Fibroblast of lung (primary cell): ENCODE measurements at regions not wholly inside any gene's neighbourhood (a gene's known extent, or its start where the extent isn't known, plus 50 kb on each side); places are given as distances from the start of the nearest gene placed in this dataset.
A peak's percentile ranks its signal among the peaks of the same experiment; 100 is the strongest.

Experiments
- DNase-seq, 2 donors: peaks; one replicate each; pipeline versions ENCODE4 v3.0.0 to v3.0.0-alpha.2; 2010; ENCODE audit warnings: low read depth in 2 of 2
- H2AFZ ChIP-seq: 2 replicates; pipeline ENCODE4 v1.5.1; 2012; ENCODE audit warnings: low read length, control low read depth, inconsistent platforms
- H3K27ac ChIP-seq: 2 replicates; pipeline ENCODE4 v1.5.1; 2011; ENCODE audit warnings: low read length, control low read depth; ENCODE audit not compliant: insufficient read depth
- H3K27me3 ChIP-seq: 2 replicates; pipeline ENCODE4 v1.5.1; 2011; ENCODE audit warnings: mild to moderate bottlenecking, low read length; ENCODE audit not compliant: control insufficient read depth, insufficient read depth
- H3K36me3 ChIP-seq: 2 replicates; pipeline ENCODE4 v1.5.1; 2011; ENCODE audit warnings: low read length; ENCODE audit not compliant: control insufficient read depth, insufficient read depth
- H3K4me1 ChIP-seq: 2 replicates; pipeline ENCODE4 v1.5.1; 2011; ENCODE audit warnings: low read length; ENCODE audit not compliant: control insufficient read depth, insufficient read depth; ENCODE audit errors: extremely low read depth
- H3K4me2 ChIP-seq: 2 replicates; pipeline ENCODE4 v1.5.1; 2011; ENCODE audit warnings: low read length, control low read depth; ENCODE audit not compliant: insufficient read depth; ENCODE audit errors: extremely low read depth
- H3K4me3 ChIP-seq, 4 experiments: fragments of 200-600 bp in 1 of 4; sonication (generic) in 1 of 4; replicated peaks in 1 of 4; 2 replicates each; pipeline ENCODE4 v1.5.1; 2011 to 2016; ENCODE audit warnings: low read length in 4 of 4, low read depth in 3 of 4, mild to moderate bottlenecking in 3 of 4, control low read depth in 2 of 4, inconsistent platforms in 1 of 4, mixed read lengths in 1 of 4; ENCODE audit not compliant: insufficient read depth in 1 of 4; ENCODE audit errors: control extremely low read depth in 1 of 4
- H3K79me2 ChIP-seq: 2 replicates; pipeline ENCODE4 v1.5.1; 2012; ENCODE audit warnings: mild to moderate bottlenecking, low read length, inconsistent platforms; ENCODE audit not compliant: control insufficient read depth, insufficient read depth
- H3K9ac ChIP-seq: 2 replicates; pipeline ENCODE4 v1.5.1; 2011; ENCODE audit warnings: mild to moderate bottlenecking, low read length, control low read depth; ENCODE audit not compliant: insufficient read depth
- H3K9me3 ChIP-seq: 2 replicates; pipeline ENCODE4 v1.5.1; 2012; ENCODE audit warnings: low read depth, low read length; ENCODE audit not compliant: control insufficient read depth, insufficient read depth
- H4K20me1 ChIP-seq: 2 replicates; pipeline ENCODE4 v1.5.1; 2011; ENCODE audit warnings: low read length; ENCODE audit not compliant: control insufficient read depth, insufficient read depth; ENCODE audit errors: extremely low read depth
- EZH2 ChIP-seq: IDR thresholded peaks from 2 replicates; pipeline ENCODE4 v1.5.1; 2012; ENCODE audit warnings: low read length, control low read depth, mild to moderate bottlenecking; ENCODE audit errors: missing control alignments
- TF ChIP-seq, protein P1 (sequence below), 2 donors: IDR thresholded peaks in 1 of 2; conservative IDR thresholded peaks in 1 of 2; 1 replicate in 1 of 2; 2 replicates in 1 of 2; pipeline ENCODE4 v1.5.1; 2011 to 2012; ENCODE audit warnings: low read length in 2 of 2, control low read depth in 1 of 2, inconsistent platforms in 1 of 2, low read depth in 1 of 2, mild to moderate bottlenecking in 1 of 2

GRCh38 chrX:45749375-45749774, 548.7 kb upstream of the DIPK2B start:
- H3K27ac ChIP-seq = peak overlapping the region; percentile 30
- H3K27me3 ChIP-seq = no peaks in the 10 kb centered on the region
- H3K36me3 ChIP-seq = peaks cover 14% of the 10 kb centered on the region
- peak overlapping the region; percentile 8 for H3K4me2 ChIP-seq
- H3K79me2 ChIP-seq = peaks cover 77% of the 10 kb centered on the region
- H4K20me1 ChIP-seq = no peaks in the 10 kb centered on the region
- TF ChIP-seq, protein P1, sequence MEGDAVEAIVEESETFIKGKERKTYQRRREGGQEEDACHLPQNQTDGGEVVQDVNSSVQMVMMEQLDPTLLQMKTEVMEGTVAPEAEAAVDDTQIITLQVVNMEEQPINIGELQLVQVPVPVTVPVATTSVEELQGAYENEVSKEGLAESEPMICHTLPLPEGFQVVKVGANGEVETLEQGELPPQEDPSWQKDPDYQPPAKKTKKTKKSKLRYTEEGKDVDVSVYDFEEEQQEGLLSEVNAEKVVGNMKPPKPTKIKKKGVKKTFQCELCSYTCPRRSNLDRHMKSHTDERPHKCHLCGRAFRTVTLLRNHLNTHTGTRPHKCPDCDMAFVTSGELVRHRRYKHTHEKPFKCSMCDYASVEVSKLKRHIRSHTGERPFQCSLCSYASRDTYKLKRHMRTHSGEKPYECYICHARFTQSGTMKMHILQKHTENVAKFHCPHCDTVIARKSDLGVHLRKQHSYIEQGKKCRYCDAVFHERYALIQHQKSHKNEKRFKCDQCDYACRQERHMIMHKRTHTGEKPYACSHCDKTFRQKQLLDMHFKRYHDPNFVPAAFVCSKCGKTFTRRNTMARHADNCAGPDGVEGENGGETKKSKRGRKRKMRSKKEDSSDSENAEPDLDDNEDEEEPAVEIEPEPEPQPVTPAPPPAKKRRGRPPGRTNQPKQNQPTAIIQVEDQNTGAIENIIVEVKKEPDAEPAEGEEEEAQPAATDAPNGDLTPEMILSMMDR (conservative IDR thresholded peaks at IDR 0.05 in 1 of 2, IDR thresholded peaks at IDR 0.05 in 1 of 2; ENCODE audit: low read depth in 1 of 2, low read length in 2 of 2) = peak; percentile 21 to 48
- no peak for TF ChIP-seq EZH2
- no peak overlapping the region for H2AFZ ChIP-seq
- peaks cover 17% of the 10 kb centered on the region for H3K4me1 ChIP-seq
- H3K9ac ChIP-seq = no peak overlapping the region
- peak in 1 of 2 donors; percentile 50 for DNase-seq
- no peaks in the 10 kb centered on the region for H3K9me3 ChIP-seq
- H3K4me3 ChIP-seq = no peak overlapping the region

GRCh38 chrX:45748369-45748774, 547.7 kb upstream of the DIPK2B start:
- Histone ChIP-seq H3K36me3 (peaks cover 14% of the 10 kb centered on the region), H3K27ac (no peak overlapping the region), H3K79me2 (peaks cover 67% of the 10 kb centered on the region), H4K20me1 (no peaks in the 10 kb centered on the region), H3K9ac (no peak overlapping the region), H3K9me3 (no peaks in the 10 kb centered on the region), H2AFZ (no peak overlapping the region), H3K4me3 (no peak overlapping the region), H3K4me1 (peaks cover 13% of the 10 kb centered on the region), H3K4me2 (no peak overlapping the region), H3K27me3 (no peaks in the 10 kb centered on the region)
- TF ChIP-seq, protein P1 (conservative IDR thresholded peaks at IDR 0.05 in 1 of 2, IDR thresholded peaks at IDR 0.05 in 1 of 2; ENCODE audit: low read depth in 1 of 2, low read length in 2 of 2) = no peak
- TF ChIP-seq EZH2 = no peak
- peak in 1 of 2 donors; percentile 61 for DNase-seq

DNA sequence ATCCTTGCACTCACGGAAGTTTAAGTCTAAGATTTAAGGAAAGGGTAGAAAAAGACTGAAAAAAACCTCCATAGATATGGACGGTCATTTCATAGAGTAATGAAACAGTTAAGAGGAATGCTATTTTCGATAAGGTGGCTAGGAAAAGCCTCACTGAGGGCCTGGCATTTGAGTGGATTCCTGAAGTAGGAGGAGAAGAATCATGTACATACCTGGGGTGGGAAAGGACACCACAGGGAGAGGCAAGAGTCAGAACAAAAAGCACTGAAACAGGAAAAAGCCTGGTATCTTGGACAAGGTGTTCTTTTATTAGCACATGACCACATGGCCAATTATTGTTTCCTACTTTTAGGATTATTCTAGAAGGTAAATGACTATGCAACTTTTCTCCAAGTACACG, 547.2 kb upstream of the DIPK2B start:
- Histone ChIP-seq H3K36me3 (peaks cover 12% of the 10 kb centered on the region), H3K9ac (no peak overlapping the region), H3K4me1 (peaks cover 13% of the 10 kb centered on the region), H4K20me1 (no peaks in the 10 kb centered on the region), H2AFZ (no peak overlapping the region), H3K9me3 (no peaks in the 10 kb centered on the region), H3K27ac (no peak overlapping the region), H3K79me2 (peaks cover 62% of the 10 kb centered on the region), H3K4me2 (no peak overlapping the region), H3K27me3 (no peaks in the 10 kb centered on the region), H3K4me3 (no peak overlapping the region)
- no peak for TF ChIP-seq EZH2
- TF ChIP-seq, protein P1 (conservative IDR thresholded peaks at IDR 0.05 in 1 of 2, IDR thresholded peaks at IDR 0.05 in 1 of 2; ENCODE audit: low read depth in 1 of 2, low read length in 2 of 2) = no peak
- peak in 1 of 2 donors; percentile 67 for DNase-seq
